ENCODE measurements at regions not wholly inside any gene's neighbourhood (a gene's known extent, or its start where the extent isn't known, plus 50 kb on each side); places are given as distances from the start of the nearest gene placed in this dataset.

DNA sequence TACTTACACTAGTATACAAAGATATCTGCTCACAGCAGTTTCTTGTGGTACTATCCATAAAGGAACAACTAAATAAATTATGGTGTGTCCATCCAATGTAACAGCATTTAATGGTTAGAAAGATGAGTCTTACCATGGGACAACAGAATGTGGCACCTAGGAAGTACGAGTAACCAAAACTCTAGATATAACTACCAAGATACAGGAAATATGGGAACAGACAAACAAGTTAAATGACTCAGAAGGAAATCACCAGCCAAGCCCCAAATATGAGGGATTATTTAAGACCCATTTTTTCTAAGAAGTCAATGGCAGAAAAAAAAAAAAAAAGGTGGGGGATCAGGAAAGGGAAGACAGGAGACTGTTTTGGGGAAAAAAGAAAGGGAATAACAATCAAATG is 294.8 kb downstream of the PRELID2 start:
- Histone ChIP-seq H3K36me3 (ENCODE audit: control insufficient read depth, insufficient read depth, low read length) (no peaks in the 10 kb centered on the region), H3K4me1 (ENCODE audit: control insufficient read depth, insufficient read depth, low read length) (no peaks in the 10 kb centered on the region), H3K27me3 (ENCODE audit: control insufficient read depth, insufficient read depth, low read length) (no peaks in the 10 kb centered on the region), H3K27ac (ENCODE audit: low read length) (no peak overlapping the region), H3K4me3 (ENCODE audit: low read depth in 2 of 2, low read length in 2 of 2) (no peak overlapping the region), H3K9me3 (ENCODE audit: control insufficient read depth, insufficient read depth, low read depth, low read length) (no peaks in the 10 kb centered on the region)
- CTCF ChIA-PET = no interaction called here
- TF ChIP-seq, protein P1, sequence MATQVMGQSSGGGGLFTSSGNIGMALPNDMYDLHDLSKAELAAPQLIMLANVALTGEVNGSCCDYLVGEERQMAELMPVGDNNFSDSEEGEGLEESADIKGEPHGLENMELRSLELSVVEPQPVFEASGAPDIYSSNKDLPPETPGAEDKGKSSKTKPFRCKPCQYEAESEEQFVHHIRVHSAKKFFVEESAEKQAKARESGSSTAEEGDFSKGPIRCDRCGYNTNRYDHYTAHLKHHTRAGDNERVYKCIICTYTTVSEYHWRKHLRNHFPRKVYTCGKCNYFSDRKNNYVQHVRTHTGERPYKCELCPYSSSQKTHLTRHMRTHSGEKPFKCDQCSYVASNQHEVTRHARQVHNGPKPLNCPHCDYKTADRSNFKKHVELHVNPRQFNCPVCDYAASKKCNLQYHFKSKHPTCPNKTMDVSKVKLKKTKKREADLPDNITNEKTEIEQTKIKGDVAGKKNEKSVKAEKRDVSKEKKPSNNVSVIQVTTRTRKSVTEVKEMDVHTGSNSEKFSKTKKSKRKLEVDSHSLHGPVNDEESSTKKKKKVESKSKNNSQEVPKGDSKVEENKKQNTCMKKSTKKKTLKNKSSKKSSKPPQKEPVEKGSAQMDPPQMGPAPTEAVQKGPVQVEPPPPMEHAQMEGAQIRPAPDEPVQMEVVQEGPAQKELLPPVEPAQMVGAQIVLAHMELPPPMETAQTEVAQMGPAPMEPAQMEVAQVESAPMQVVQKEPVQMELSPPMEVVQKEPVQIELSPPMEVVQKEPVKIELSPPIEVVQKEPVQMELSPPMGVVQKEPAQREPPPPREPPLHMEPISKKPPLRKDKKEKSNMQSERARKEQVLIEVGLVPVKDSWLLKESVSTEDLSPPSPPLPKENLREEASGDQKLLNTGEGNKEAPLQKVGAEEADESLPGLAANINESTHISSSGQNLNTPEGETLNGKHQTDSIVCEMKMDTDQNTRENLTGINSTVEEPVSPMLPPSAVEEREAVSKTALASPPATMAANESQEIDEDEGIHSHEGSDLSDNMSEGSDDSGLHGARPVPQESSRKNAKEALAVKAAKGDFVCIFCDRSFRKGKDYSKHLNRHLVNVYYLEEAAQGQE (IDR thresholded peaks at IDR 0.05; ENCODE audit: insufficient read depth in 1 of 2, low read depth in 2 of 2, low read length in 1 of 2) = no peak
- TF ChIP-seq SIN3A (IDR thresholded peaks at IDR 0.05; ENCODE audit: borderline replicate concordance, insufficient read depth, low read depth, low read length) (no peak), TCF7L2 (IDR thresholded peaks at IDR 0.05; ENCODE audit: low read depth, low read length) (no peak), POLR2AphosphoS5 (IDR thresholded peaks at IDR 0.05; ENCODE audit: low read depth, low read length) (no peak)
- TF ChIP-seq, protein P2, sequence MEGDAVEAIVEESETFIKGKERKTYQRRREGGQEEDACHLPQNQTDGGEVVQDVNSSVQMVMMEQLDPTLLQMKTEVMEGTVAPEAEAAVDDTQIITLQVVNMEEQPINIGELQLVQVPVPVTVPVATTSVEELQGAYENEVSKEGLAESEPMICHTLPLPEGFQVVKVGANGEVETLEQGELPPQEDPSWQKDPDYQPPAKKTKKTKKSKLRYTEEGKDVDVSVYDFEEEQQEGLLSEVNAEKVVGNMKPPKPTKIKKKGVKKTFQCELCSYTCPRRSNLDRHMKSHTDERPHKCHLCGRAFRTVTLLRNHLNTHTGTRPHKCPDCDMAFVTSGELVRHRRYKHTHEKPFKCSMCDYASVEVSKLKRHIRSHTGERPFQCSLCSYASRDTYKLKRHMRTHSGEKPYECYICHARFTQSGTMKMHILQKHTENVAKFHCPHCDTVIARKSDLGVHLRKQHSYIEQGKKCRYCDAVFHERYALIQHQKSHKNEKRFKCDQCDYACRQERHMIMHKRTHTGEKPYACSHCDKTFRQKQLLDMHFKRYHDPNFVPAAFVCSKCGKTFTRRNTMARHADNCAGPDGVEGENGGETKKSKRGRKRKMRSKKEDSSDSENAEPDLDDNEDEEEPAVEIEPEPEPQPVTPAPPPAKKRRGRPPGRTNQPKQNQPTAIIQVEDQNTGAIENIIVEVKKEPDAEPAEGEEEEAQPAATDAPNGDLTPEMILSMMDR (IDR thresholded peaks at IDR 0.05) = no peak
- DNase-seq (ENCODE audit: low read depth, low spot score) (no peak), ATAC-seq (no peak)
- in situ Hi-C loops (cut with HindIII; ENCODE audit: low pct_unique_long_range_greater_than_20kb, low sequenced_read_pairs) (no loop called here), intact Hi-C loops (cut with micrococcal nuclease; ENCODE audit: unreplicated experiment) (no loop called here)
- POLR2A ChIA-PET = no interaction called here
- no TSS peak for BruUV-seq (replicated peaks)

DNA sequence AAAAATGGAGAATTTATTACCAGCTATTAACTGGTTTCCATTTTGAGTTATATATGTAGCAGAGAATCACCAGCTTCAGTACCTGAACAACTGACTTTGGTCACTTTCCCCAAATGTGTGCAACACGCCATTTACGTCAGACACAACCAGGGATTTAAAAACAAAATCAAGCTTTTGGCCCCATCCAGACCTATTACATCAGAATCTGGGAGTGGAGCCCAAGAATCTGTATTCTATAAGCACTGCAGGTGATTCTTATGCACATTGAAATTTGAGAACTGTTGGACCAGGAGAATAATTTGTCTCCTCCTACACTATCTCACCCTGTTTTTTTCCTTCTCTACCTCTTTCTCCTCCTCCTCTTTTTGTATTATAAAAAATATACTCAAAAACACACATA is 295.9 kb downstream of the PRELID2 start:
- H3K36me3 ChIP-seq (ENCODE audit: control insufficient read depth, insufficient read depth, low read length) = no peaks in the 10 kb centered on the region
- no peak overlapping the region for H3K4me3 ChIP-seq (ENCODE audit: low read depth in 2 of 2, low read length in 2 of 2)
- H3K27ac ChIP-seq (ENCODE audit: low read length) = no peak overlapping the region
- DNase-seq (ENCODE audit: low read depth, low spot score) = no peak
- H3K27me3 ChIP-seq (ENCODE audit: control insufficient read depth, insufficient read depth, low read length) = no peaks in the 10 kb centered on the region
- in situ Hi-C loops (cut with HindIII; ENCODE audit: low pct_unique_long_range_greater_than_20kb, low sequenced_read_pairs) (no loop called here), intact Hi-C loops (cut with micrococcal nuclease; ENCODE audit: unreplicated experiment) (no loop called here)
- no peak for ATAC-seq
- ChIA-PET POLR2A (no interaction called here), CTCF (no interaction called here)
- TF ChIP-seq TCF7L2 (IDR thresholded peaks at IDR 0.05; ENCODE audit: low read depth, low read length) = no peak
- TF ChIP-seq, protein P2 (IDR thresholded peaks at IDR 0.05) = no peak
- no TSS peak for BruUV-seq (replicated peaks)
- no peaks in the 10 kb centered on the region for H3K4me1 ChIP-seq (ENCODE audit: control insufficient read depth, insufficient read depth, low read length)
- no peaks in the 10 kb centered on the region for H3K9me3 ChIP-seq (ENCODE audit: control insufficient read depth, insufficient read depth, low read depth, low read length)

DNA sequence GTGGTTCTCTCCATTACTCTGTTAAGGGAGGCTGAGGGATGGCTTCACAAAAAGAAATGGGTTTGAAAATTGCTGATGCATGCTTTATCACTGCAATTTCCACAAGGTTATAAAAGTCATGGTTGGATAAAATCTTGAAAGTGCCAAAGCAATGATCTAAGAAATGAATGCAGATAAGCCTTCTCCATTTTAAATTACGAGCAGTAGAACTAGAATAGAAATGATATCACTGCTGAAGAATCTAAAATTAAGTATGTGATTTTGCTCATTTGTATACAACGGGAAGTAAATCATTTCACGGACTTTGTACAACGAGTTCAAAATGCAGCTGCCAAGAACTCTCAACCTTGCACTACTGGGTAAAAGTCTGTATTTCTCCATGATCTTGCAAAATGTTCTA is 299.0 kb downstream of the PRELID2 start:
- TF ChIP-seq, protein P2 (IDR thresholded peaks at IDR 0.05) = no peak
- no peak for TF ChIP-seq POLR2AphosphoS5 (IDR thresholded peaks at IDR 0.05; ENCODE audit: low read depth, low read length)
- no peak for TF ChIP-seq TCF7L2 (IDR thresholded peaks at IDR 0.05; ENCODE audit: low read depth, low read length)
- TF ChIP-seq, protein P1 (IDR thresholded peaks at IDR 0.05; ENCODE audit: insufficient read depth in 1 of 2, low read depth in 2 of 2, low read length in 1 of 2) = no peak
- TF ChIP-seq SIN3A (IDR thresholded peaks at IDR 0.05; ENCODE audit: borderline replicate concordance, insufficient read depth, low read depth, low read length) = no peak
- in situ Hi-C loops (cut with HindIII; ENCODE audit: low pct_unique_long_range_greater_than_20kb, low sequenced_read_pairs) (no loop called here), intact Hi-C loops (cut with micrococcal nuclease; ENCODE audit: unreplicated experiment) (no loop called here)
- no TSS peak for BruUV-seq (replicated peaks)
- Histone ChIP-seq H3K4me3 (ENCODE audit: low read depth in 2 of 2, low read length in 2 of 2) (no peak overlapping the region), H3K27ac (ENCODE audit: low read length) (no peak overlapping the region), H3K4me1 (ENCODE audit: control insufficient read depth, insufficient read depth, low read length) (no peaks in the 10 kb centered on the region), H3K36me3 (ENCODE audit: control insufficient read depth, insufficient read depth, low read length) (no peaks in the 10 kb centered on the region), H3K9me3 (ENCODE audit: control insufficient read depth, insufficient read depth, low read depth, low read length) (no peaks in the 10 kb centered on the region), H3K27me3 (ENCODE audit: control insufficient read depth, insufficient read depth, low read length) (no peaks in the 10 kb centered on the region)
- DNase-seq (ENCODE audit: low read depth, low spot score) = no peak
- ChIA-PET POLR2A (no interaction called here), CTCF (no interaction called here)
- no peak for ATAC-seq
